A549 (cell line): ENCODE measurements at regions not wholly inside any gene's neighbourhood (a gene's known extent, or its start where the extent isn't known, plus 50 kb on each side); places are given as distances from the start of the nearest gene placed in this dataset.

Experiments
- CTCF ChIP-seq: fragments of >200 bp; sonication (Bioruptor Twin); formaldehyde crosslinking; IDR thresholded peaks from 3 replicates; pipeline ENCODE4 v1.5.1; 2016
- EP300 ChIP-seq, 2 experiments: fragments of >200 bp; sonication (Bioruptor Twin); formaldehyde crosslinking; IDR thresholded peaks; 2 replicates in 1 of 2; 3 replicates in 1 of 2; pipeline ENCODE4 v1.6.1; 2016 to 2017
- ESRRA ChIP-seq: fragments of 150-350 bp; IDR thresholded peaks from 2 replicates; pipeline ENCODE4 v1.6.1; 2014; ENCODE audit warnings: mild to moderate bottlenecking, low read length, borderline replicate concordance
- FOSB ChIP-seq: fragments of 250-450 bp; sonication (Bioruptor Pico); IDR thresholded peaks from 2 replicates; pipeline ENCODE4 v1.5.0; 2020; ENCODE audit warnings: mild to moderate bottlenecking, moderate library complexity
- HOXA7 ChIP-seq: fragments of 250-450 bp; sonication (Bioruptor Pico); IDR thresholded peaks from 2 replicates; pipeline ENCODE4 v1.5.0; 2020; ENCODE audit warnings: mild to moderate bottlenecking, moderate library complexity
- JUN ChIP-seq, 2 experiments: fragments of >200 bp; sonication (Bioruptor Twin); formaldehyde crosslinking; IDR thresholded peaks; 2 replicates in 1 of 2; 3 replicates in 1 of 2; pipeline ENCODE4 v1.6.1; 2016 to 2017
- RAD21 ChIP-seq, 2 experiments: fragments of >200 bp in 1 of 2; sonication (Bioruptor Twin) in 1 of 2; formaldehyde crosslinking in 1 of 2; IDR thresholded peaks in 1 of 2; conservative IDR thresholded peaks in 1 of 2; 2 replicates in 1 of 2; 3 replicates in 1 of 2; pipeline ENCODE4 v1.6.1; 2012 to 2018; ENCODE audit warnings: inconsistent platforms in 1 of 2
- REST ChIP-seq: fragments of 200-600 bp; sonication (generic); IDR thresholded peaks from 2 replicates; pipeline ENCODE4 v1.6.1; 2016; ENCODE audit warnings: antibody characterized with exemption, mild to moderate bottlenecking, moderate library complexity

- no peak for TF ChIP-seq CTCF
- TF ChIP-seq EP300 (IDR thresholded peaks at IDR 0.05): no peak
- TF ChIP-seq HOXA7: no peak
- no peak for TF ChIP-seq RAD21 (conservative IDR thresholded peaks at IDR 0.05 in 1 of 2, IDR thresholded peaks at IDR 0.05 in 1 of 2)
- TF ChIP-seq FOSB (CRISPR knock-in tag): no peak
- TF ChIP-seq JUN (IDR thresholded peaks at IDR 0.05): no peak
- TF ChIP-seq ESRRA: no peak
- no peak for TF ChIP-seq REST
Observed at GRCh38 chr17:69880591-69881112, 194.4 kb upstream of the KCNJ16 start.
